ENCODE measurements at regions not wholly inside any gene's neighbourhood (a gene's known extent, or its start where the extent isn't known, plus 50 kb on each side); places are given as distances from the start of the nearest gene placed in this dataset.

DNA sequence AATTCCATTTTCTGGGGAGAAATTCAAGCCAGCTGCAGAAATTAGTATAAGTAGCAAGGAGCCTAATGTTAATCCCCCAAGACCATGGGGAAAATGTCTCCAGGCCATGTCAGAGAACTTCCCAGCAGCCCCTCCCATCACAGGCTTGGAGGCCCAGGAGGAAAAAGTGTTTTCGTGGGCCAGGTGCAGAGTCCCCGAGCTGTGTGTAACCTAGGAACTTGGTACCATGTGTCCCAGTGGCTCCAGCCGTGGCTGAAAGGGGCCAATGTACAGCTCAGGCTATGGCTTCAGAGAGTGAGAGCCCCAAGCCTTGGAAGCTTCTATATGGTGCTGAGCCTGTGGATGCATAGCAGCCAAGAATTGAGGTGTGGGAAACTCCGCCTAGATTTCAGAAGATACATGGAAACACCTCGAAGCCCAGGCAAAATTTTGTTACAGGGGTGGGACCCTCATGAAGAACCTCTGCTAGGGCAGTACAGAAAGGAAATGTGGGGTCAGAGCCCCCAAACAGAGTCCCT lies 286.3 kb downstream of the MATN1 start:
- TF ChIP-seq EZH2 (IDR thresholded peaks at IDR 0.05) (no peak), EZH2phosphoT487 (IDR thresholded peaks at IDR 0.05; ENCODE audit: borderline replicate concordance) (no peak), POLR2AphosphoS5 (IDR thresholded peaks at IDR 0.05; ENCODE audit: low read depth, low read length) (no peak), SP1 (IDR thresholded peaks at IDR 0.05; ENCODE audit: low read depth) (no peak), ZNF274 (IDR thresholded peaks at IDR 0.05; ENCODE audit: low read depth, low read length) (no peak), POLR2A (IDR thresholded peaks at IDR 0.05; ENCODE audit: borderline replicate concordance, extremely low read depth, insufficient read depth, insufficient read length) (no peak)
- TF ChIP-seq, protein P1, sequence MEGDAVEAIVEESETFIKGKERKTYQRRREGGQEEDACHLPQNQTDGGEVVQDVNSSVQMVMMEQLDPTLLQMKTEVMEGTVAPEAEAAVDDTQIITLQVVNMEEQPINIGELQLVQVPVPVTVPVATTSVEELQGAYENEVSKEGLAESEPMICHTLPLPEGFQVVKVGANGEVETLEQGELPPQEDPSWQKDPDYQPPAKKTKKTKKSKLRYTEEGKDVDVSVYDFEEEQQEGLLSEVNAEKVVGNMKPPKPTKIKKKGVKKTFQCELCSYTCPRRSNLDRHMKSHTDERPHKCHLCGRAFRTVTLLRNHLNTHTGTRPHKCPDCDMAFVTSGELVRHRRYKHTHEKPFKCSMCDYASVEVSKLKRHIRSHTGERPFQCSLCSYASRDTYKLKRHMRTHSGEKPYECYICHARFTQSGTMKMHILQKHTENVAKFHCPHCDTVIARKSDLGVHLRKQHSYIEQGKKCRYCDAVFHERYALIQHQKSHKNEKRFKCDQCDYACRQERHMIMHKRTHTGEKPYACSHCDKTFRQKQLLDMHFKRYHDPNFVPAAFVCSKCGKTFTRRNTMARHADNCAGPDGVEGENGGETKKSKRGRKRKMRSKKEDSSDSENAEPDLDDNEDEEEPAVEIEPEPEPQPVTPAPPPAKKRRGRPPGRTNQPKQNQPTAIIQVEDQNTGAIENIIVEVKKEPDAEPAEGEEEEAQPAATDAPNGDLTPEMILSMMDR (IDR thresholded peaks at IDR 0.05 in 2 of 3, conservative IDR thresholded peaks at IDR 0.05 in 1 of 3; ENCODE audit: borderline replicate concordance in 1 of 3, insufficient read depth in 1 of 3, low read depth in 2 of 3, low read length in 2 of 3): no peak
- TF ChIP-seq, protein P2, sequence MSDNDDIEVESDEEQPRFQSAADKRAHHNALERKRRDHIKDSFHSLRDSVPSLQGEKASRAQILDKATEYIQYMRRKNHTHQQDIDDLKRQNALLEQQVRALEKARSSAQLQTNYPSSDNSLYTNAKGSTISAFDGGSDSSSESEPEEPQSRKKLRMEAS (IDR thresholded peaks at IDR 0.05): no peak

Measured in HCT116 (cell line).